NCI-H2227 treated with DMSO at 0.1 percent for 48 hours (cell line): ENCODE measurements at regions not wholly inside any gene's neighbourhood (a gene's known extent, or its start where the extent isn't known, plus 50 kb on each side); places are given as distances from the start of the nearest gene placed in this dataset.

Experiments
- DNase-seq: peaks from one replicate; lab custom pipeline; 2025; lab: John Stamatoyannopoulos, UW

DNA sequence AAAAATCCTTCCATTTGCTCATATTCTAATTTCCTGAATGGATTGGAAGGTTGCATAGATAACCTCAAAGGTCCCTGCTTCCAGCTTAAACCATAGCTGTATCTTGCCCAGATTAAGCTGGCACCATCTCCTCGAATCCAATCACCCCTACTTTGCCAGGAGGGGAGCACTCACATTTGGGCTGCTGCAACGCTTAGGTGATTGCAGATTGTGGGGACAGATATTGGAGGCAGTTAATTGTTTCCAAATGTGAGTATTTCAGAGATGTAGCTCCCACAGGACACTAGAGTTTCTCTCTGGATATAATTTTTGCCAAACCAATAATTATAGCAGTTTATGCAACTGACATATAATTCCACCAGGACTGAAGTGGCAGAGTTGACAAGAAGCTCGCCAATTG, 53.5 kb upstream of the ACSL1 start:
- no peak for DNase-seq

DNA sequence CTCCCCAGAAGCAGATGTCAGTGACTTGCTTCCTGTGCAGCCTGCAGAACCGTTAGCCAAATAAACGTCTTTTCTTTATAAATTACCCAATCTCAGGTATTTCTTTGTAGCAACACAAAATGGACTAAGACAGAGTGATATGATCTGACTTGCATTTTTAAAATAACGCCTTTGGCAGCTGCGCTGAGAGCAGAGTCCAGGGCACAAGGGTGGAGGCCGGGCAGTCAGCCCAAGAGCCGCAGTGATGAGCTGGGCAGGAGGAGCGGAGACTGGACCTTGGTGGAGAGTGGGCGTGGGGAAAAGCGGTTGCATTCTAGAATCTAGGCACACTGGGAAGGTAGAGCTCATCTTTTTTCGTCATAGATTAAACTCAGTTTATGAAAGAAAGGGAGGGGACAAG, 56.5 kb upstream of the ACSL1 start:
- DNase-seq = no peak

DNA sequence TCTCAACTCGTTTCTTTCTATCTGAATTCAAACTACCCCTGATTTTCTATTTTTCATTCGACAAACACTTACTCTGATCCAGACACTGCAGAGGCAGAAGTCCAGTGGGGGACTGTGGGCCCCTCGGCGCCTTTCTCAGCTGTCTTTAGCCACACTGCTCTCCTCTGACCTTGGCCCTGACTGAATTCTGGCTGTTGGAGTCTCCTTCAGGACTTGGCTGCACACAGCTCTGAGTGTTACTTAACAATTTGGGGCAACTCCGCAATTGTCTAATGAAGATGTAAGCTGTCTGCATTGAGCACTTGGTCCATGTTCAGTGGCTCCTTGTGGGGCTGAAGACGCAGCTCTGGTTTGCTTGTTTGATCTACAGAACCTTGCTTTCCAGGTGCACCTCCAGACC, 57.3 kb upstream of the ACSL1 start:
- no peak for DNase-seq

DNA sequence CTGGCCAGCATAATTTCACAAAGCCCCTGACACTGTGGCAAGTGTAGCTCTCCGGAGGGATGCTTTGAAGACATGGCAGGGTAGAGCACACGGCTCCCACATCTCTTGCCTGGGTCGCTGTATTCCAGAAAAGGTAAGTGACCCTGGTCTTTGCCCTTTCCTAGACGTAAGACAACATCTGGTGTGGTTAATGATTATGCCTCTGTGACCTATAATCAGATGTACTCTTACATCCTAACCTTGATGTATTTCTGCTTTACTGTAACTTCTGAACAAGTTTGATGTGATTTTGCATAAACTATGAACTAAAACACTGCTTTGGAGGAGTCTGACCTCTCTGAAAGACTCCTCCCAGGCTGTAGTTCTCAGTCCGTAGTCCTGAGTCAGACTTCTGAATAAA, 59.1 kb upstream of the ACSL1 start:
- DNase-seq = no peak

DNA sequence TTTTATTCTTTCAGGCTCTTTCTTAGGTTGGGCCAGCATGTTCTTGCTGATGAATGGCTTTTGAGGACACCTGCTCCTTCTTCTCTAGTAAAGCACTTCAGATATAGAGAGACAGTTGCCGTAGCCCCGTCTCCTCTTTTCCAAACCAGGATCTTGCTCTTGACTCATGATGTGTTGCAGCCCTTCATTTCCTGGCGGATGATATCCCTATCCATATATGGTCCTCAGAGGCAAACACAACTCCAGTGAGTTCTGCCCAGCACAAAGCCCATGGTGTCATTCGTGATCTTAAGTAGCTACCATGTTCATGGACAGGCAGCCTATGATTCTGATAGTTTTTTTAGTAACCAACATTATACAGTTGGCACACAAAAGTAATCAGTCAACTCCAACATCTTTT, 59.8 kb upstream of the ACSL1 start:
- no peak for DNase-seq

- DNase-seq = no peak
Observed at GRCh38 chr4:184887333-184887732, 61.6 kb upstream of the ACSL1 start.

DNA sequence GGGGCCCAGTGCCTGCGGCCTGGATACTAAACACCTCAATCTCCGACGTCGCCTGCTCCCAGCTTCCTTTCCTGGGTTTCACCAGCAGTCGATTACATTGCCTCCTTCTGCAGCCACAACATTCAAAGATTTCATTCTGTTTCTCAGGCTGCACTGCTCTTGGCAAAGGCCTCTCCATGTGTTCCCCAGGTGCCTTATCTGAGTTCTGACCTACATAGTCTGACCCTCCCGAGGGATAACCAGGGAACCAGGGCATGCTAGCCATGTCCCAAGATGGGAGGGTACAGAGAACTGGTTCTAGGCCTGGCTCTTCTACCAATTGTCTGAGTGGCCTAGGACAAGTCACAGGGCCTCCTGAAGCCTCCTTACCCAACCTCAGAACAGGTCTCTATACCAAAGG, 62.2 kb upstream of the ACSL1 start:
- no peak for DNase-seq

DNA sequence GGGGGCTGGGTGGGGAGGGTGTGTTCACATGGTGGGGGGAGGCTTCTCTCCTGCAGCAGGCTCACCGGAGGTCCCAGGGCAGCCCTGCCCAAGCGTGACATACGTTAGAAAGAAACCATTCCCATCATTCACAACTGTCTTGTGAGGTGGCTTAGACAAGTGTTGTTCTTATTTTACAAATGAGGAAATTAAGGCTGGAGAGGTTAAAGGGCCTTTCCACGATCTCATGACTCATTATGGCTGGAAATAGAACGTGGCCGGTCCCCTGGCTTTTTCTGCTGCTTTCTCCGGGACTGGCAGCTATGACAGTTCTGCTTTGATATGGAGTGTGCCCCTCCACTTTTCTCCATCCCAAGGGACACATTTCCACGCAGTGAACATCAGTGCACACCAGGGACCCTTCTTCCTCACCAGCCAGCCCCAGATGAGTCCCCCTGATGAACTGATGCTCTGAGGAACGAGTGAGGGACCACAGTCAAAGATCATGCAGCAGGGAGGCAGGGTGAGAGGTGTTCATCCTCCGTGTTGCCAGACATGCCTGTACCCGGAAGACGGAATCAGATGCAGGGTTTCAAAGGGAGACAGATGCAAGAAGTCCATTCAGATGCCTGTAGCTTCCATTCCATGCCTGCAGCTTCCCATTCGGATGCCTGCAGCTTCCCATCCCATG, 64.0 kb upstream of the ACSL1 start:
- DNase-seq = no peak

DNA sequence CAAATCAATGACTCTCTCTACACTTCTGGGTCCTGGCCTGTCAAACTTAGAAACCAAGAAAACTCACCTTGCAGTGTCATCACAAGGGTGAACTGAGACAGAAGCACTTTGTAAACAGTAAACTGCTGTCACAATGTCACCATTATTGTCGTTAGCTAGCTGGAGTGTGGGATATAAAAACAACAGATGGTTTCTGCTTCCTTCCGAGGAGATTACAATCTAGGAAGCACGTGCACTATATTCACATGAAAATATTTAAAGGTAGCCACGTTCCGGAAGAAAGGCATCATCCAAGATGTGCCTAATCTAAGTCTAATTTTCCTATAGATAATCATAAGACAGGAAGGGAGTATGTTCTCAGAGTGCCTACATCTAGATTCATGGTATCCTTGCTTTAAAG, 64.7 kb upstream of the ACSL1 start:
- DNase-seq = no peak

DNA sequence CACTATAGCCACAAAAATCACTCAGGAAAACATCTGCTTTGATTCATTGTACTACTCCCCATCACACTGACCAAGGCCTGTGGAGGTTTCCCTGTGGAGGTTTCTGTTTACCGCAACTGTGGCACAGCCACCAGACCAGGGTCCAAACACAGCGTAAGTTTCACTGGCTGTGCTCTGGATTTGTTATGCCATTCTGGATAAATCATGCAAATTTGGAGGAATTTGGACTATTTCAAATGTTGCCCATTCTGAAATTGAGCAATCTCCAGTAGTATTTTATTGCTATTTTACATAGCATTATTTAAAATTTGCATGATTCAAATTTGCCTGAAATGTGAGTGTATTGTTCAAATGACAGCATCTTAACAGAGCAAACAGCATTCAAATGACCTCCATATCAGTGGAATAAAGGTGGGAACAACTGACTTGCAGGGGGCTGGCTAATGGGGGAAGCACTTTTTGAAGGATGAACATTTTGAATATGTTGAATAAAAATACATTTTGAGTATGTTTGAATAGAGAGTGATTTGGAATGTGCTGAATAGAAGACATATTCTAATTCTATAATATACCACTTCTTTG, 66.1 kb upstream of the ACSL1 start:
- no peak for DNase-seq

GRCh38 chr4:184892999-184893398, 67.2 kb upstream of the ACSL1 start:
- no peak for DNase-seq

DNA sequence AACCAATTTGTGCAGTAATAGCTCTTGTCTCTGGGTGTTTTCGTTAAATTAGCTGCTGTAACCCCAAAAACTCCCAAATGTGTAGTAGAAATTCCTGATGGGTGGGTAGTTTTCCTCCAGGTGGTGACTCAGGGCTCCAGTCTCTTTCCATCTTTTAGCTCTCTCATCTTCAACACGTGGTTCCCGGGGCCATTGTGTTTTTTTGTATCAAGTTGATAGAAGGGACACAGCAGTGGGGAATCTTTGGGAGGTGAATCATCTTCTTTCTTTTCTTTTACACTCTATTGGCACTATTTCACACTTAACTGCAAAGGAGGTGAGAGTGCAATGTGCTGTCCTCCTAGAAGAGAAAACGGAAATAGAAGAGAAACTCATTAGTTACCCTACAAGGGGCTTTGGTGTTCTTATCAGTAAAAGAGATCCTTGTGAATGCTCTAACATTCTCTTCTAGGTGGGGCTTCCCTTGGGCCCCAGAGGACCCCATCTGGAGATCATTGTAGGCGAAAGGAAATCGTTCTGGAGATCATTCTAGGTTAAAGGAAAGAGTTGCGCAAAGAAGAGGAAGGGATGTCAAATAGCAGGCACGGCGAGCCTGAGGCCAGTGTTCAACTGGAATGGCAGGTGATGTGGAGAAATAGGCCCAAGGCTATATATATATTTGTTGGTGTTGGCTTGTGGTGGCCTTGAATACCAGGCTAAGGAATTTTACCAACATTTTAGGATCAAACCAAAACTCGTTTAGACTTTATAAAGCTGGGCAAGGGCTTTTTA, 68.2 kb upstream of the ACSL1 start:
- DNase-seq = no peak

- no peak for DNase-seq
Observed at GRCh38 chr4:184895012-184895695, 69.4 kb upstream of the ACSL1 start.

GRCh38 chr4:184896868-184897715, 71.3 kb upstream of the ACSL1 start:
- DNase-seq = no peak

GRCh38 chr4:184897895-184898294, 72.1 kb upstream of the ACSL1 start:
- no peak for DNase-seq

- DNase-seq = no peak
Observed at GRCh38 chr4:184898793-184899192, 73.0 kb upstream of the ACSL1 start.

GRCh38 chr4:184899261-184900134, 73.7 kb upstream of the ACSL1 start:
- DNase-seq = no peak

DNA sequence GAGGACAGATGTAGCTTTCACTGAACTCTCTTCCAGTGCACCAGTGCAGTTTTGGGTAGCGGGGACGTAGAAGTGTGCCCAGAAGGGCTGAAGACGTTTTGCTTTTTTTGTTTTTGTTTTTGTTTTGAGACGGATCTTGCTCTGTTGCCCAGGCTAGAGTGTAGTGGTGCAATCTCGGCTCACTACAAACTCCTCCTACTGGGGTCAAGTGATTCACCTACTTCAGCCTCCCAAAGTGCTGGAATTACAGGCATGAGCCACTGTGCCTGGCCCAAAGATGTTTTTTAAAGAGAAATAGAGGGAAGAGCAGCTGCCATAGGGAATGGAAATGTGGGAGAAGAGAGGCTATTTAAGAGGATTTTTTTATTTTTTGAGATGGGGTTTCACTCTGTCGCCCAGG, 74.4 kb upstream of the ACSL1 start:
- DNase-seq = no peak

DNA sequence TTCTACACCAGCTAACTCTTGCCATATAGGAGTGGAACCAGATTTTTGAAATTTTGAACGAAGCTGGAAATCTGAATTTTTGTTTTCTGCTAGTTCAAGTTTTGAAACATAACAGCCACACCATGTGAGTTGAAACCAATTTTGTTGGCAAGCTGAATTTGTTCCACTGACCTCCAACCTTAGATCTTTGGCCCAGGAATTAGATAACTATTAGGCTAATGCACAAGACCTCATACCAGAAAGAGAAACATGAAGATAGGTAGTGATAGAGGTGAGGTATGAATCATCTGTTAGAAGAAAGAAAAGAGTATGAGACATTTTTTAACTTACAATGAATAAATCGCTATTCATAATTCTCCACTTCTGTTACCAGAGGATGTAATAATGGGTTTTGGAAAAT, 76.8 kb upstream of the ACSL1 start:
- no peak for DNase-seq

DNA sequence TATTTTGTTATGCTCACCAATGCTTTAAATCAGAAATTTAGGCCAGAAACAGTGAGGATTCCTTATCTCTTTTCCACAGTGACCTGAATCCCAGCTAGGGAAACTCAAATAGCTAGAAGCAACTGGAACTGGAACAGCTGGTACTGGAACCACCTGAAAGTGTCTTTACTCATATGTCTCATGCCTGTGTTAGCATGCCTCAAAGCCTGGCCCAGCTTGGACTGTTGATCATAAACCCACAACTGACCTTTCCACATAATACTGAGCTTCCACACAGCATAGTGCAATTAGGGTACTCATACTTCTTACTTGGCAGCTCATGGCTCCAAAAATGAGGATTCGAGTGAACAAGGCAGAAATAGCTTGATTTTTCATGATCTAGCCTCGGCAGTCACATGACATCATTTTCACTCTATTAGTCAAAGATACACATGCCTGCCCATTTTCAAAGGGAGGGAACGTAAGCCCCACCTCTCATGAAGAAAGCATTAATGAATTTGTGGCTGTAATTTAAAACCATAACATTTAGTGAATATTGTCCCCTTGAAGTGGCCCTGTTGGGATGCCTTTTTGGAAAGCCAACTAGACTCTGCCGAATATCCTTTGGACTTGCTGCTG, 80.8 kb upstream of the ACSL1 start:
- DNase-seq = no peak

DNA sequence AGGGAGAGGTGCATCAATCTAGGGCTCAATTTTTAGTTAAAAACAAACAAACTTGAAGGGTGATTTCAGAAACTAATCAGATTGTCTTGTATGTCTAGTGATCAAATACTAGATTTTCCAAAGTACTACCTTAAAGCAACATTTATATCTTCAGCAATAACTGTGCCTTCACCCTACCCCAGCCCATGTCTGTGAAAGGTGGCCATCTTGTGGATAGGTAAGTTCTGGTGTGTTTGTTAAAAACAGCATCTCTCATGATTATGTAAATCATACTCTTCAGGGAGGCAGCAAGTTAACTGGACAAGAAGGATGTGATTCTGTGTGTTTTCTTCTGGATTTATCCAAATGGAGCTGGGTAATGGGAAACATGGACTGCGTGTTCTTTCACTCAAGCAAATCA, 81.4 kb upstream of the ACSL1 start:
- DNase-seq = no peak
